IMR-90 (cell line): ENCODE measurements at regions not wholly inside any gene's neighbourhood (a gene's known extent, or its start where the extent isn't known, plus 50 kb on each side); places are given as distances from the start of the nearest gene placed in this dataset.

Experiments
- ATAC-seq: fragments of 200-7000 bp; cut with Tn5 transposase; 2 replicates; pipeline ENCODE4 v1.9.1; 2020; ENCODE audit warnings: low read depth, mild to moderate bottlenecking, moderate library complexity
- BruUV-seq: library from RNA; stranded (reverse); fragments of 400-500 nt; replicated peaks from 2 replicates; lab custom pipeline; 2021; lab: Mats Ljungman, UMichigan
- CTCF ChIA-PET: fragments of 300-600 bp; formaldehyde crosslinking; extraction: SDS; loops from one replicate; lab custom pipeline; 2021; ENCODE audit warnings: antibody characterized with exemption; lab: Yijun Ruan, JAX
- POLR2A ChIA-PET: fragments of 300-600 bp; sonication (Branson Sonifier 250); formaldehyde crosslinking; loops from one replicate; lab custom pipeline; 2022; ENCODE audit warnings: antibody characterized with exemption; ENCODE audit not compliant: unreplicated experiment; lab: Charles Lee
- DNase-seq: peaks from one replicate; pipeline ENCODE4 v3.0.0; 2013
- H2AFZ ChIP-seq: replicated peaks from 2 replicates; pipeline ENCODE3; 2013; ENCODE audit warnings: low read length, mild to moderate bottlenecking; ENCODE audit not compliant: poor library complexity
- H2AK5ac ChIP-seq: 2 replicates; pipeline ENCODE4 v1.6.1; 2013; ENCODE audit warnings: low read depth, low read length, inconsistent platforms
- H2AK9ac ChIP-seq: replicated peaks from 2 replicates; pipeline ENCODE3; 2013; ENCODE audit warnings: mild to moderate bottlenecking, low read depth, low read length, moderate library complexity; ENCODE audit not compliant: poor library complexity
- H2BK120ac ChIP-seq: 2 replicates; pipeline ENCODE4 v1.6.1; 2013; ENCODE audit warnings: low read depth, low read length, inconsistent platforms
- H2BK15ac ChIP-seq: 3 replicates; pipeline ENCODE4 v1.6.1; 2013; ENCODE audit warnings: low read depth, low read length, inconsistent platforms
- H2BK20ac ChIP-seq: 2 replicates; pipeline ENCODE4 v1.6.1; 2013; ENCODE audit warnings: low read depth, mild to moderate bottlenecking, inconsistent platforms, low read length, moderate library complexity
- H2BK5ac ChIP-seq: 2 replicates; pipeline ENCODE4 v1.6.1; 2013; ENCODE audit warnings: mild to moderate bottlenecking, low read depth, low read length, inconsistent platforms; ENCODE audit not compliant: poor library complexity, severe bottlenecking
- H3K14ac ChIP-seq: replicated peaks from 2 replicates; pipeline ENCODE4 v1.6.1; 2013; ENCODE audit warnings: low read depth, low read length, inconsistent platforms
- H3K18ac ChIP-seq: 2 replicates; pipeline ENCODE4 v1.6.1; 2013; ENCODE audit warnings: low read depth, low read length, control low read depth
- H3K23ac ChIP-seq: 2 replicates; pipeline ENCODE4 v1.6.1; 2013; ENCODE audit warnings: low read depth, low read length, inconsistent platforms
- H3K27ac ChIP-seq: 2 replicates; pipeline ENCODE4 v1.5.1; 2013; ENCODE audit warnings: mild to moderate bottlenecking, control low read depth, low read length; ENCODE audit not compliant: insufficient read depth
- H3K27me3 ChIP-seq: 2 replicates; pipeline ENCODE4 v1.6.1; 2013; ENCODE audit warnings: low read length; ENCODE audit not compliant: control insufficient read depth, insufficient read depth
- H3K36me3 ChIP-seq: 2 replicates; pipeline ENCODE4 v1.6.1; 2013; ENCODE audit warnings: low read length, mixed read lengths; ENCODE audit not compliant: control insufficient read depth, insufficient read depth
- H3K4ac ChIP-seq: 2 replicates; pipeline ENCODE4 v1.6.1; 2013; ENCODE audit warnings: low read depth, low read length, inconsistent platforms
- H3K4me1 ChIP-seq: 2 replicates; pipeline ENCODE4 v1.6.1; 2013; ENCODE audit warnings: low read length, mixed read lengths; ENCODE audit not compliant: control insufficient read depth, insufficient read depth
- H3K4me2 ChIP-seq: 2 replicates; pipeline ENCODE4 v1.6.1; 2013; ENCODE audit warnings: low read depth, mild to moderate bottlenecking, control low read depth, low read length, moderate library complexity
- H3K4me3 ChIP-seq: 2 replicates; pipeline ENCODE4 v1.5.1; 2013; ENCODE audit warnings: low read depth, mild to moderate bottlenecking, control low read depth, low read length, moderate library complexity; ENCODE audit not compliant: insufficient read depth
- H3K56ac ChIP-seq: 2 replicates; pipeline ENCODE4 v1.6.1; 2013; ENCODE audit warnings: low read length, inconsistent platforms; ENCODE audit not compliant: insufficient read depth; ENCODE audit errors: extremely low read depth
- H3K79me1 ChIP-seq, 2 experiments: 2 replicates each; pipeline ENCODE4 v1.6.1; 2013; ENCODE audit warnings: low read length in 2 of 2, inconsistent platforms in 1 of 2, low read depth in 1 of 2
- H3K9ac ChIP-seq: 2 replicates; pipeline ENCODE4 v1.6.1; 2013; ENCODE audit warnings: low read depth, low read length, control low read depth
- H3K9me1 ChIP-seq: 2 replicates; pipeline ENCODE4 v1.6.1; 2013; ENCODE audit warnings: low read length, inconsistent platforms; ENCODE audit not compliant: insufficient read depth
- H3K9me3 ChIP-seq: 2 replicates; pipeline ENCODE4 v1.6.1; 2013; ENCODE audit warnings: low read length; ENCODE audit not compliant: control insufficient read depth, insufficient read depth
- H4K20me1 ChIP-seq: 2 replicates; pipeline ENCODE4 v1.6.1; 2013; ENCODE audit warnings: low read length, inconsistent platforms; ENCODE audit not compliant: insufficient read depth
- H4K5ac ChIP-seq: 2 replicates; pipeline ENCODE4 v1.6.1; 2013; ENCODE audit warnings: mild to moderate bottlenecking, low read depth, low read length, control low read depth
- H4K8ac ChIP-seq, 2 experiments: 2 replicates each; pipeline ENCODE4 v1.6.1; 2013; ENCODE audit warnings: low read depth in 2 of 2, low read length in 2 of 2, control low read depth in 1 of 2, inconsistent platforms in 1 of 2
- H4K91ac ChIP-seq: 2 replicates; pipeline ENCODE4 v1.6.1; 2013; ENCODE audit warnings: low read depth, low read length, inconsistent platforms; ENCODE audit not compliant: insufficient read depth
- CEBPB ChIP-seq: IDR thresholded peaks from 2 replicates; pipeline ENCODE4 v1.6.1; 2012; ENCODE audit warnings: low read depth, low read length, improper control_type of control experiment
- CHD1 ChIP-seq: IDR thresholded peaks from 2 replicates; pipeline ENCODE4 v1.6.1; 2012; ENCODE audit warnings: low read depth, low read length, improper control_type of control experiment
- ELK1 ChIP-seq: fragments of 150-350 bp; IDR thresholded peaks from 2 replicates; pipeline ENCODE4 v1.6.1; 2016; ENCODE audit warnings: low read depth, mild to moderate bottlenecking, low read length, moderate library complexity, borderline replicate concordance
- FOS ChIP-seq: fragments of 150-350 bp; IDR thresholded peaks from 2 replicates; pipeline ENCODE4 v1.6.1; 2016; ENCODE audit warnings: low read depth, low read length
- MAFK ChIP-seq: IDR thresholded peaks from 2 replicates; pipeline ENCODE4 v1.6.1; 2012; ENCODE audit warnings: low read depth, low read length, improper control_type of control experiment
- MAZ ChIP-seq: IDR thresholded peaks from 2 replicates; pipeline ENCODE4 v1.6.1; 2012; ENCODE audit warnings: low read depth, mild to moderate bottlenecking, low read length, improper control_type of control experiment, moderate library complexity, borderline replicate concordance
- NFE2L2 ChIP-seq: fragments of 150-350 bp; IDR thresholded peaks from 2 replicates; pipeline ENCODE4 v1.6.1; 2016; ENCODE audit warnings: low read depth, mild to moderate bottlenecking, low read length
- POLR2A ChIP-seq: IDR thresholded peaks from 2 replicates; pipeline ENCODE4 v1.6.1; 2012; ENCODE audit warnings: mild to moderate bottlenecking, low read depth, low read length
- RCOR1 ChIP-seq: IDR thresholded peaks from 2 replicates; pipeline ENCODE4 v1.6.1; 2012; ENCODE audit warnings: mild to moderate bottlenecking, low read length, improper control_type of control experiment; ENCODE audit not compliant: insufficient replicate concordance
- RFX5 ChIP-seq: IDR thresholded peaks from 2 replicates; pipeline ENCODE4 v1.8.0; 2012; ENCODE audit warnings: low read depth, mild to moderate bottlenecking, low read length, moderate library complexity
- SMC3 ChIP-seq: fragments of 150-350 bp; IDR thresholded peaks from 2 replicates; pipeline ENCODE4 v1.6.1; 2016; ENCODE audit warnings: low read depth, mild to moderate bottlenecking, antibody characterized with exemption, low read length, moderate library complexity
- USF2 ChIP-seq: fragments of 150-350 bp; IDR thresholded peaks from 2 replicates; pipeline ENCODE4 v1.6.1; 2017; ENCODE audit warnings: mild to moderate bottlenecking, antibody characterized with exemption, low read length, low read depth
- WGBS, 2 experiments: methylation state at CpG; one replicate each; pipeline versions ENCODE4 v1.1.5 to v1.1.7; 2013; ENCODE audit warnings: missing lambda C conversion rate in 2 of 2; ENCODE audit not compliant: insufficient read length in 1 of 2; ENCODE audit errors: extremely low coverage in 2 of 2; 5-methylcytosine and 5-hydroxymethylcytosine counted together
- dilution Hi-C: fragments of 300-500 bp; cut with HindIII; formaldehyde crosslinking; loops from one replicate; pipeline ENCODE4 v1.14.3; 2018; ENCODE audit warnings: low sequenced_read_pairs; ENCODE audit not compliant: unreplicated experiment
- in situ Hi-C: fragments of 300-500 bp; cut with MboI; formaldehyde crosslinking; loops from 3 replicates; pipeline ENCODE4 v1.14.3; 2019; ENCODE audit warnings: low sequenced_read_pairs, inconsistent platforms, mixed read lengths
- intact Hi-C: fragments of 100-400 bp; cut with micrococcal nuclease; formaldehyde crosslinking; loops from 2 replicates; pipeline ENCODE4 v1.10.0; 2022
- TF ChIP-seq, protein P1 (sequence below): conservative IDR thresholded peaks from 2 replicates; pipeline ENCODE4 v1.5.1; 2012; ENCODE audit warnings: mild to moderate bottlenecking, low read depth, low read length, improper control_type of control experiment

DNA sequence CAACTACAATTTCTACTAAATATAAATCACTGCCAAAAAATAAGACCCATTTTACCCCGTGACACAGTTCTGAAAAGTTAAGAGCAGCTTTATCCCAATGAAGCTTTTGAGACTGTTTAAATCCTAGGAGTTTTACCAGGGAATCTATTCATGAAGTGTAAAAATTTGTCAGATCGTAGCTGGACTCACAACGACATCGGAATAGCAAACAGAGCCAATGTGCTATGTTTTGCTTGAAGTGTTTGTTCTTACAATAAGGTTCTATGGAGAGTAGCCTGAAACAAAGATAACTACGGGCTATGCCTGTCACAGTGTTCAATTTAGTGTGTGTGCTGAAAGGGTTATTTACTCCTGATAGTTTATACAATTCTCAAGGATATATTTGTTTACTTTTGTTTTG lies 78.5 kb upstream of the L3MBTL4 start:
- Histone ChIP-seq H2AFZ (no peak overlapping the region), H3K18ac (no peak overlapping the region), H3K23ac (no peak overlapping the region), H3K9me3 (no peaks in the 10 kb centered on the region), H3K79me1 (no peaks in the 10 kb centered on the region), H4K5ac (no peak overlapping the region), H3K4me2 (no peak overlapping the region), H3K27me3 (no peaks in the 10 kb centered on the region), H2AK9ac (no peak overlapping the region), H2BK5ac (no peak overlapping the region), H3K9me1 (no peaks in the 10 kb centered on the region), H3K36me3 (no peaks in the 10 kb centered on the region), H3K4ac (no peak overlapping the region), H2AK5ac (no peak overlapping the region), H3K9ac (no peak overlapping the region), H4K8ac (no peak overlapping the region), H2BK120ac (no peak overlapping the region), H3K27ac (no peak overlapping the region), H3K4me3 (no peak overlapping the region), H4K20me1 (no peaks in the 10 kb centered on the region), H3K56ac (no peak overlapping the region), H2BK20ac (no peak overlapping the region), H3K4me1 (no peaks in the 10 kb centered on the region), H4K91ac (no peak overlapping the region), H2BK15ac (no peak overlapping the region), H3K14ac (no peak overlapping the region)
- in situ Hi-C loops (no loop called here), dilution Hi-C loops (no loop called here), intact Hi-C loops (no loop called here)
- WGBS, 2 experiments: no CpG with 5 or more reads among the region's 5 CpGs
- BruUV-seq: no TSS peak
- ATAC-seq (no peak), DNase-seq (no peak)
- ChIA-PET CTCF (no interaction called here), POLR2A (no interaction called here)
- no peak for TF ChIP-seq ELK1
- no peak for TF ChIP-seq FOS
- no peak for TF ChIP-seq CEBPB
- TF ChIP-seq MAFK: no peak
- no peak for TF ChIP-seq SMC3
- no peak for TF ChIP-seq CHD1
- TF ChIP-seq NFE2L2: no peak
- no peak for TF ChIP-seq RCOR1
- TF ChIP-seq MAZ: no peak
- TF ChIP-seq, protein P1, sequence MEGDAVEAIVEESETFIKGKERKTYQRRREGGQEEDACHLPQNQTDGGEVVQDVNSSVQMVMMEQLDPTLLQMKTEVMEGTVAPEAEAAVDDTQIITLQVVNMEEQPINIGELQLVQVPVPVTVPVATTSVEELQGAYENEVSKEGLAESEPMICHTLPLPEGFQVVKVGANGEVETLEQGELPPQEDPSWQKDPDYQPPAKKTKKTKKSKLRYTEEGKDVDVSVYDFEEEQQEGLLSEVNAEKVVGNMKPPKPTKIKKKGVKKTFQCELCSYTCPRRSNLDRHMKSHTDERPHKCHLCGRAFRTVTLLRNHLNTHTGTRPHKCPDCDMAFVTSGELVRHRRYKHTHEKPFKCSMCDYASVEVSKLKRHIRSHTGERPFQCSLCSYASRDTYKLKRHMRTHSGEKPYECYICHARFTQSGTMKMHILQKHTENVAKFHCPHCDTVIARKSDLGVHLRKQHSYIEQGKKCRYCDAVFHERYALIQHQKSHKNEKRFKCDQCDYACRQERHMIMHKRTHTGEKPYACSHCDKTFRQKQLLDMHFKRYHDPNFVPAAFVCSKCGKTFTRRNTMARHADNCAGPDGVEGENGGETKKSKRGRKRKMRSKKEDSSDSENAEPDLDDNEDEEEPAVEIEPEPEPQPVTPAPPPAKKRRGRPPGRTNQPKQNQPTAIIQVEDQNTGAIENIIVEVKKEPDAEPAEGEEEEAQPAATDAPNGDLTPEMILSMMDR: no peak
- no peak for TF ChIP-seq POLR2A
- no peak for TF ChIP-seq USF2
- no peak for TF ChIP-seq RFX5
